ENCODE measurements at regions not wholly inside any gene's neighbourhood (a gene's known extent, or its start where the extent isn't known, plus 50 kb on each side); places are given as distances from the start of the nearest gene placed in this dataset.

GRCh38 chr13:64075543-64076271 lies 2660.1 kb upstream of the PCDH20 start (continued):
- no peak for TF ChIP-seq ZBTB39 (CRISPR knock-in tag; IDR thresholded peaks at IDR 0.05)
- TF ChIP-seq ZNF639 (CRISPR knock-in tag; conservative IDR thresholded peaks at IDR 0.05), result no peak
- TF ChIP-seq JARID2 (CRISPR knock-in tag; IDR thresholded peaks at IDR 0.05; ENCODE audit: insufficient replicate concordance), result no peak
- TF ChIP-seq, protein P1, sequence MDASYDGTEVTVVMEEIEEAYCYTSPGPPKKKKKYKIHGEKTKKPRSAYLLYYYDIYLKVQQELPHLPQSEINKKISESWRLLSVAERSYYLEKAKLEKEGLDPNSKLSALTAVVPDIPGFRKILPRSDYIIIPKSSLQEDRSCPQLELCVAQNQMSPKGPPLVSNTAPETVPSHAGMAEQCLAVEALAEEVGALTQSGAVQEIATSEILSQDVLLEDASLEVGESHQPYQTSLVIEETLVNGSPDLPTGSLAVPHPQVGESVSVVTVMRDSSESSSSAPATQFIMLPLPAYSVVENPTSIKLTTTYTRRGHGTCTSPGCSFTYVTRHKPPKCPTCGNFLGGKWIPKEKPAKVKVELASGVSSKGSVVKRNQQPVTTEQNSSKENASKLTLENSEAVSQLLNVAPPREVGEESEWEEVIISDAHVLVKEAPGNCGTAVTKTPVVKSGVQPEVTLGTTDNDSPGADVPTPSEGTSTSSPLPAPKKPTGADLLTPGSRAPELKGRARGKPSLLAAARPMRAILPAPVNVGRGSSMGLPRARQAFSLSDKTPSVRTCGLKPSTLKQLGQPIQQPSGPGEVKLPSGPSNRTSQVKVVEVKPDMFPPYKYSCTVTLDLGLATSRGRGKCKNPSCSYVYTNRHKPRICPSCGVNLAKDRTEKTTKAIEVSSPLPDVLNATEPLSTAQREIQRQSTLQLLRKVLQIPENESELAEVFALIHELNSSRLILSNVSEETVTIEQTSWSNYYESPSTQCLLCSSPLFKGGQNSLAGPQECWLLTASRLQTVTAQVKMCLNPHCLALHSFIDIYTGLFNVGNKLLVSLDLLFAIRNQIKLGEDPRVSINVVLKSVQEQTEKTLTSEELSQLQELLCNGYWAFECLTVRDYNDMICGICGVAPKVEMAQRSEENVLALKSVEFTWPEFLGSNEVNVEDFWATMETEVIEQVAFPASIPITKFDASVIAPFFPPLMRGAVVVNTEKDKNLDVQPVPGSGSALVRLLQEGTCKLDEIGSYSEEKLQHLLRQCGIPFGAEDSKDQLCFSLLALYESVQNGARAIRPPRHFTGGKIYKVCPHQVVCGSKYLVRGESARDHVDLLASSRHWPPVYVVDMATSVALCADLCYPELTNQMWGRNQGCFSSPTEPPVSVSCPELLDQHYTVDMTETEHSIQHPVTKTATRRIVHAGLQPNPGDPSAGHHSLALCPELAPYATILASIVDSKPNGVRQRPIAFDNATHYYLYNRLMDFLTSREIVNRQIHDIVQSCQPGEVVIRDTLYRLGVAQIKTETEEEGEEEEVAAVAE (CRISPR knock-in tag; IDR thresholded peaks at IDR 0.05; ENCODE audit: borderline replicate concordance), result no peak
- TF ChIP-seq, protein P2, sequence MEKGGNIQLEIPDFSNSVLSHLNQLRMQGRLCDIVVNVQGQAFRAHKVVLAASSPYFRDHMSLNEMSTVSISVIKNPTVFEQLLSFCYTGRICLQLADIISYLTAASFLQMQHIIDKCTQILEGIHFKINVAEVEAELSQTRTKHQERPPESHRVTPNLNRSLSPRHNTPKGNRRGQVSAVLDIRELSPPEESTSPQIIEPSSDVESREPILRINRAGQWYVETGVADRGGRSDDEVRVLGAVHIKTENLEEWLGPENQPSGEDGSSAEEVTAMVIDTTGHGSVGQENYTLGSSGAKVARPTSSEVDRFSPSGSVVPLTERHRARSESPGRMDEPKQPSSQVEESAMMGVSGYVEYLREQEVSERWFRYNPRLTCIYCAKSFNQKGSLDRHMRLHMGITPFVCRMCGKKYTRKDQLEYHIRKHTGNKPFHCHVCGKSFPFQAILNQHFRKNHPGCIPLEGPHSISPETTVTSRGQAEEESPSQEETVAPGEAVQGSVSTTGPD (CRISPR knock-in tag; IDR thresholded peaks at IDR 0.05), result no peak
- TF ChIP-seq MLXIP (CRISPR knock-in tag; IDR thresholded peaks at IDR 0.05; ENCODE audit: borderline replicate concordance), result no peak
- TF ChIP-seq NR1H2 (CRISPR knock-in tag; IDR thresholded peaks at IDR 0.05; ENCODE audit: borderline replicate concordance, low read depth), result no peak; the same call in 1 of the 2 replicates
- TF ChIP-seq, protein P3, sequence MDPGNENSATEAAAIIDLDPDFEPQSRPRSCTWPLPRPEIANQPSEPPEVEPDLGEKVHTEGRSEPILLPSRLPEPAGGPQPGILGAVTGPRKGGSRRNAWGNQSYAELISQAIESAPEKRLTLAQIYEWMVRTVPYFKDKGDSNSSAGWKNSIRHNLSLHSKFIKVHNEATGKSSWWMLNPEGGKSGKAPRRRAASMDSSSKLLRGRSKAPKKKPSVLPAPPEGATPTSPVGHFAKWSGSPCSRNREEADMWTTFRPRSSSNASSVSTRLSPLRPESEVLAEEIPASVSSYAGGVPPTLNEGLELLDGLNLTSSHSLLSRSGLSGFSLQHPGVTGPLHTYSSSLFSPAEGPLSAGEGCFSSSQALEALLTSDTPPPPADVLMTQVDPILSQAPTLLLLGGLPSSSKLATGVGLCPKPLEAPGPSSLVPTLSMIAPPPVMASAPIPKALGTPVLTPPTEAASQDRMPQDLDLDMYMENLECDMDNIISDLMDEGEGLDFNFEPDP (CRISPR knock-in tag; conservative IDR thresholded peaks at IDR 0.05), result no peak
- peak; percentile 72; the same call in 1 of the 2 replicates for TF ChIP-seq ZNF350 (CRISPR knock-in tag; IDR thresholded peaks at IDR 0.05; ENCODE audit: borderline replicate concordance, low read depth)
- TF ChIP-seq SETDB1 (CRISPR knock-in tag; IDR thresholded peaks at IDR 0.05; ENCODE audit: borderline replicate concordance), result no peak
